A549 (cell line): ENCODE measurements at regions not wholly inside any gene's neighbourhood (a gene's known extent, or its start where the extent isn't known, plus 50 kb on each side); places are given as distances from the start of the nearest gene placed in this dataset.

Experiments
- CTCF ChIP-seq: fragments of >200 bp; sonication (Bioruptor Twin); formaldehyde crosslinking; IDR thresholded peaks from 3 replicates; pipeline ENCODE4 v1.5.1; 2016
- FOSL2 ChIP-seq, 2 experiments: fragments of 450-650 bp in 1 of 2; fragments of >200 bp in 1 of 2; sonication (Bioruptor Twin) in 1 of 2; formaldehyde crosslinking; IDR thresholded peaks; 2 replicates each; pipeline versions ENCODE4 v1.5.0 to v1.6.1; 2016 to 2020; ENCODE audit warnings: mild to moderate bottlenecking in 1 of 2, moderate library complexity in 1 of 2
- HMGXB4 ChIP-seq: fragments of 250-450 bp; sonication (Bioruptor Pico); IDR thresholded peaks from 2 replicates; pipeline ENCODE4 v1.5.0; 2021; ENCODE audit warnings: mild to moderate bottlenecking, moderate library complexity, borderline replicate concordance
- MYC ChIP-seq: IDR thresholded peaks from 2 replicates; pipeline ENCODE4 v1.6.1; 2012; ENCODE audit warnings: mild to moderate bottlenecking, inconsistent platforms, low read length, improper control_type of control experiment, borderline replicate concordance
- POLR2A ChIP-seq: IDR thresholded peaks from 2 replicates; pipeline ENCODE4 v1.6.1; 2012; ENCODE audit warnings: mild to moderate bottlenecking, low read length
- RAD21 ChIP-seq, 2 experiments: fragments of >200 bp in 1 of 2; sonication (Bioruptor Twin) in 1 of 2; formaldehyde crosslinking in 1 of 2; IDR thresholded peaks in 1 of 2; conservative IDR thresholded peaks in 1 of 2; 2 replicates in 1 of 2; 3 replicates in 1 of 2; pipeline ENCODE4 v1.6.1; 2012 to 2018; ENCODE audit warnings: inconsistent platforms in 1 of 2
- RCOR1 ChIP-seq: fragments of 150-350 bp; IDR thresholded peaks from 2 replicates; pipeline ENCODE4 v1.6.1; 2014; ENCODE audit warnings: antibody characterized with exemption, low read length, low read depth

- TF ChIP-seq RAD21 (conservative IDR thresholded peaks at IDR 0.05 in 1 of 2, IDR thresholded peaks at IDR 0.05 in 1 of 2) (no peak), POLR2A (no peak), CTCF (no peak), RCOR1 (no peak), HMGXB4 (no peak), MYC (no peak), FOSL2 (IDR thresholded peaks at IDR 0.05) (no peak), FOSL2 (CRISPR knock-in tag; IDR thresholded peaks at IDR 0.05) (no peak)
Measured at GRCh38 chr10:54869022-54869421, 68.0 kb upstream of the PCDH15 start.
